BJ (cell line): ENCODE measurements at regions not wholly inside any gene's neighbourhood (a gene's known extent, or its start where the extent isn't known, plus 50 kb on each side); places are given as distances from the start of the nearest gene placed in this dataset.

Experiments
- CTCF ChIA-PET: fragments of 350-600 bp; formaldehyde crosslinking; extraction: SDS; loops from one replicate; lab custom pipeline; 2021; ENCODE audit warnings: antibody characterized with exemption, inconsistent platforms; lab: Yijun Ruan, JAX
- POLR2A ChIA-PET: fragments of 300-600 bp; sonication (Branson Sonifier 250); formaldehyde crosslinking; extraction: SDS; loops from one replicate; lab custom pipeline; 2021; ENCODE audit warnings: antibody characterized with exemption; lab: Charles Lee
- DNase-seq: peaks from one replicate; pipeline ENCODE4 v3.0.0-alpha.2; 2011; ENCODE audit warnings: low read depth
- H3K27me3 ChIP-seq: 2 replicates; pipeline ENCODE4 v1.6.0; 2011; ENCODE audit warnings: low read length; ENCODE audit not compliant: control insufficient read depth, insufficient read depth
- H3K36me3 ChIP-seq: 2 replicates; pipeline ENCODE4 v1.5.1; 2011; ENCODE audit warnings: low read length; ENCODE audit not compliant: control insufficient read depth, insufficient read depth
- H3K4me3 ChIP-seq: 2 replicates; pipeline ENCODE4 v1.5.1; 2011; ENCODE audit warnings: low read depth, mild to moderate bottlenecking, control low read depth, low read length
- CTCF ChIP-seq: IDR thresholded peaks from 2 replicates; pipeline ENCODE4 v1.5.1; 2011; ENCODE audit warnings: low read depth, mild to moderate bottlenecking, control low read depth, inconsistent platforms, low read length, moderate library complexity; ENCODE audit not compliant: insufficient read depth

GRCh38 chr18:38473535-38473934, 907.9 kb upstream of the CELF4 start:
- Histone ChIP-seq H3K27me3 (no peaks in the 10 kb centered on the region), H3K4me3 (no peak overlapping the region), H3K36me3 (no peaks in the 10 kb centered on the region)
- no peak for DNase-seq
- POLR2A ChIA-PET = no interaction called here
- no peak for TF ChIP-seq CTCF
- CTCF ChIA-PET = no interaction called here

GRCh38 chr18:38470421-38470820, 904.8 kb upstream of the CELF4 start:
- no peak overlapping the region for H3K4me3 ChIP-seq
- no peaks in the 10 kb centered on the region for H3K36me3 ChIP-seq
- no peak for DNase-seq
- CTCF ChIA-PET = no interaction called here
- no peaks in the 10 kb centered on the region for H3K27me3 ChIP-seq
- TF ChIP-seq CTCF = no peak
- POLR2A ChIA-PET = no interaction called here

GRCh38 chr18:38466426-38466825, 900.8 kb upstream of the CELF4 start:
- CTCF ChIA-PET = interaction anchor here (0.5 kb wide), 1 partner anchor 414 kb away, joined by 5 read pairs; no protein-coding TSS in a partner anchor
- Histone ChIP-seq H3K27me3 (no peaks in the 10 kb centered on the region), H3K36me3 (no peaks in the 10 kb centered on the region), H3K4me3 (no peak overlapping the region)
- no peak for TF ChIP-seq CTCF
- DNase-seq = no peak
- POLR2A ChIA-PET = no interaction called here

GRCh38 chr18:38464024-38464423, 898.4 kb upstream of the CELF4 start:
- H3K4me3 ChIP-seq = no peak overlapping the region
- POLR2A ChIA-PET = no interaction called here
- no peaks in the 10 kb centered on the region for H3K36me3 ChIP-seq
- no peaks in the 10 kb centered on the region for H3K27me3 ChIP-seq
- CTCF ChIA-PET = no interaction called here
- no peak for TF ChIP-seq CTCF
- no peak for DNase-seq

- Histone ChIP-seq H3K36me3 (no peaks in the 10 kb centered on the region), H3K27me3 (no peaks in the 10 kb centered on the region), H3K4me3 (no peak overlapping the region)
- CTCF ChIA-PET = no interaction called here
- POLR2A ChIA-PET = no interaction called here
- no peak for DNase-seq
- TF ChIP-seq CTCF = no peak
These were observed 895.1 kb upstream of the CELF4 start for GRCh38 chr18:38460657-38461056.
